VCaP (cell line): ENCODE measurements at regions not wholly inside any gene's neighbourhood (a gene's known extent, or its start where the extent isn't known, plus 50 kb on each side); places are given as distances from the start of the nearest gene placed in this dataset.

Experiments
- H3K27ac ChIP-seq: fragments of 450-650 bp; 2 replicates; pipeline ENCODE4 v1.5.1; 2017
- TF ChIP-seq, protein P1 (sequence below): fragments of 450-650 bp; conservative IDR thresholded peaks from 2 replicates; pipeline ENCODE4 v1.5.1; 2017; ENCODE audit warnings: mild to moderate bottlenecking, moderate library complexity

DNA sequence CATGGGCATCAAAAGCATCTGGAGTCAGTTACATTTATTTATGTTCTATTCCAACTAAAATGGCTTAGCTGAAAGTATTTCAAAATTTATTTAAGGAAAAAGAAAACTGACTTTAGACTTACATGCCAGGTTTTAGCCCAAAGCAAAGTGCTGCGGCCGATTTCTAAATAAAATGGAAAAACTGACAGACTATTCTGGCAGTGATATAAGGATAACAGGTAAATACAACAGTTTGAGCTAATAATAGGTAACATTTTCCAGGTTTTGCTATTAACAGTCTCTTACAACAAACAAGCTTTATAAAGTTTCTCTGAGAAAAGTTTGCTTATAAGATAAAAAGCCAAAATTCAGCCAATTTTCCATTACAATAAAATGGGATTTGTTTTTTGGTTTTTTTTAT, 937.2 kb upstream of the FLRT2 start:
- H3K27ac ChIP-seq, result no peak overlapping the region
- TF ChIP-seq, protein P1, sequence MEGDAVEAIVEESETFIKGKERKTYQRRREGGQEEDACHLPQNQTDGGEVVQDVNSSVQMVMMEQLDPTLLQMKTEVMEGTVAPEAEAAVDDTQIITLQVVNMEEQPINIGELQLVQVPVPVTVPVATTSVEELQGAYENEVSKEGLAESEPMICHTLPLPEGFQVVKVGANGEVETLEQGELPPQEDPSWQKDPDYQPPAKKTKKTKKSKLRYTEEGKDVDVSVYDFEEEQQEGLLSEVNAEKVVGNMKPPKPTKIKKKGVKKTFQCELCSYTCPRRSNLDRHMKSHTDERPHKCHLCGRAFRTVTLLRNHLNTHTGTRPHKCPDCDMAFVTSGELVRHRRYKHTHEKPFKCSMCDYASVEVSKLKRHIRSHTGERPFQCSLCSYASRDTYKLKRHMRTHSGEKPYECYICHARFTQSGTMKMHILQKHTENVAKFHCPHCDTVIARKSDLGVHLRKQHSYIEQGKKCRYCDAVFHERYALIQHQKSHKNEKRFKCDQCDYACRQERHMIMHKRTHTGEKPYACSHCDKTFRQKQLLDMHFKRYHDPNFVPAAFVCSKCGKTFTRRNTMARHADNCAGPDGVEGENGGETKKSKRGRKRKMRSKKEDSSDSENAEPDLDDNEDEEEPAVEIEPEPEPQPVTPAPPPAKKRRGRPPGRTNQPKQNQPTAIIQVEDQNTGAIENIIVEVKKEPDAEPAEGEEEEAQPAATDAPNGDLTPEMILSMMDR, result no peak

DNA sequence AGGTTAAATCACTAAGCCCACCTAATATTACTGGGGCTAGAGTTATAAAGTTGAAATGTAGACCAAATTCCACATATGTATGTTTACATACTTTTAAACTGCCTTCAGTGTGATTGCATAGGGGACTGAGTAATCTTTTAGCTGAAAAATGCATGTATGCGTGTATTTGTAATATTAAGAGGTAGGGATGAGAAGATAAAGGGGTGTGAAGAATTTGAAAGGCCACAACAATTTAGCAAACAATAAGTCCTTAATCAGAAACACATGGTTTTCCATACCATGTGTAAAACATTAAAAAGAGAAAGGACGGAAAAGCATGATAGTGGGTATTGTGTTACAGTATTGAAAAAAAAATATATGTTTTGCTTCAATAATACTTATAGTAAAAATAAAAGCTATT, 919.9 kb upstream of the FLRT2 start:
- no peak overlapping the region for H3K27ac ChIP-seq
- TF ChIP-seq, protein P1, result no peak

DNA sequence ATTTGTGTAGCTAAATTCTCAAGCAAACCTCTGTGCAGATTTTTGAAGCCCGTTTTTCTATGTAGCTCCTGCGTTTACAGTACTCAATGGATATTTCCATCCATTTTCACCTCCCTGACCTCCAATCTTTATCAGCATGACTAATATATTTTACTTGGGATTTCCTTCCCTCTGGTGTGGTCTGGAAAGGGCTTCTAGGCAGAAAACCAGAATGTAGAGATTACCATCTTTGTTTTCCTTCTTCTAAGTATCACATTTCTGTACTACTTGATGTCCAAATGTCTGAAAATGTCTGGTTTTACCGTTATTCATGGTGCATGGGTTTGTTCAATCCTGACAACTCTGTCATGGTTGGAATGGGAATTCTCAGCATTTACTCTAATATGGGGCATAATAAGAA, 907.6 kb upstream of the FLRT2 start:
- TF ChIP-seq, protein P1, result no peak
- H3K27ac ChIP-seq, result no peak overlapping the region

DNA sequence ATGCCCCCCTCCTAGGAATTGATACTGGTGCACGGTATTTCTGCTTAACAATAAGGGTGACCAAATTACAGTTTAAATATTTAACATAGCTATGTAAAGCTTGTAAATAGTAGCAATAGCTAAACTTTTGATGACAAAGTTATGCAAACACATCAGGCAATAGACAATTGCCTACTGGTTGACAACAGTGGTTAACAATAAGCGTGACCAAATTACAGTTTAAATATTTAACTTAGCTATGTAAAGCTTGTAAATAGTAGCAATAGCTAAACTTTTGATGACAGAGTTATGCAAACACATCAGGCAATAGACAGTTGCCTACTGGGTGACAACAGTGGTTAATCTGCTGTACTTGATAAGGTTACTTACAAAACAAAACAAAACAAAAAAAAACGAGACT, 886.5 kb upstream of the FLRT2 start:
- TF ChIP-seq, protein P1, result no peak
- H3K27ac ChIP-seq, result peak overlapping the region; percentile 21; the same call in 1 of the 2 replicates

DNA sequence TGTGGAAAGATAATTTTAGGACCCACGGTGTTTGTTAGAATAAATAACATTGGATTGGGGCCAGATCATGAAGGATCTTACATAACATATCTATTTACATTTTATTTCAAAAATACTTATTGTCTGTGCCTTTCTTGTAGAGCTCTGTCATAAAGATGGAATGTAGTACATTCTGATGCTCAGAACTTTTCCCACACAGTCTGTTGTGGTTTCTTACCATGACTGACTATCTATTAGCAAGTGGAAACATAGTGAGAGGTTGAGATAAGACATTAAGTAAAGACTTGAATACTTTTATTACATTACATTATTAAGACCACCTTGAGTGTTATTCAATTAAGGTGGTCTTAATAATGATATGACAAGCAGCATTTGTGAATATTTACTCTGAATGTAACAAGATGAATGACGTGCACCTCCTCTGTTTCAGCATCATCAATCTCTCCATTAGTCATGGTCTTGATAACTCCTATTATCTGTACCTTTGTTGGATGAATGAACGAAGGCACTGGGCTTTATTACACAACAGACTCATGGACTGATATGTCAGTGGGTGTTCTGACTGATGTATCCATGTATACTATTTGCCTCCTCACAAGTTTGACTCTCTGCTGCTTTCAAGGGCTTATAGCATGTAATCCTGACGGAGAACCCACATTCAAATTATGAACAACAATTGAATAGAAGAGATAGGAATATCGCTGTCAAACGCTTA, 883.0 kb upstream of the FLRT2 start:
- TF ChIP-seq, protein P1, result no peak
- H3K27ac ChIP-seq, result no peak overlapping the region

DNA sequence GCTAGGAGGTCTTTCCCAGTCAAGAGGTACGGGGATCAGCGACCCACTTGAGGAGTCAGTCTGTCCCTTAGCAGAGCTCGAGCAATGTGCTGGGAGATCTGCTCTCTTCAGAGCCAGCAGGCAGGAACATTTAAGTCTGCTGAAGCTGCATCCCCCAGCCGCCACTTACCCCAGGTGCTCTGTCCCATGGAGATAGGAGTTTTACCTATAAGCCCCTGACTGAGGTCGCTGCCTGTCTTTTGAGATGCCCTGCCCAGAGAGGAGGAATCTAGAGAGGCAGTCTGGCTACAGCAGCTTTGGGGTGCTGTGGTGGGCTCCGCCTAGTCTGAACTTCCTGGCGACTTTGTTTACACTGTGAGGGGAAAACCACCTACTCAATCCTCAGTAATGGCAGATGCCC, 874.9 kb upstream of the FLRT2 start:
- TF ChIP-seq, protein P1, result no peak
- no peak overlapping the region for H3K27ac ChIP-seq

DNA sequence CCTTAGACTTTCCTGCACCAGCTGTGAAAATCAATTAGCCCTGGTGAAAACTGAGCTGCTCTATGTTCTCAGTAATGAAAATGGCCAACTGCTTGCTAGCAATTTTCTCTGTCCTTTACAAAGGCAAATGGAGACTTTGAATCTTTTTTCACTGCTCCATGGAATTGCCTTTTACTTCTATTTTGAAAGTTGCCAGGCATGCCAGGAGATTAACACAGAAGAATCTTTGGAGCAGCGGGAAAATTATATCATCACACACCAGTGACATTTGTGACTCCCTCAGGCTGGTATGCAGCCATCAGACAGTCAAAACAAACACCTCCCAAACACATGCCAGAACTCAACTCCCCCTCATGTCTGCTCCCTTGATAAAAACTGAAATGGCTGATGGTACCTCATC, 872.0 kb upstream of the FLRT2 start:
- TF ChIP-seq, protein P1, result no peak
- H3K27ac ChIP-seq, result no peak overlapping the region
